H9 (cell line): ENCODE measurements at regions not wholly inside any gene's neighbourhood (a gene's known extent, or its start where the extent isn't known, plus 50 kb on each side); places are given as distances from the start of the nearest gene placed in this dataset.

Experiments
- DNase-seq: peaks from one replicate; pipeline ENCODE4 v3.0.0-alpha.2; 2017
- H2AFZ ChIP-seq: one replicate; pipeline ENCODE4 v1.6.1; 2013; ENCODE audit warnings: mild to moderate bottlenecking, low read length, control low read depth, moderate library complexity
- H2AK5ac ChIP-seq: 2 replicates; pipeline ENCODE4 v1.6.1; 2013; ENCODE audit warnings: low read length, control low read depth, mixed read lengths; ENCODE audit not compliant: insufficient read length
- H2BK120ac ChIP-seq: one replicate; pipeline ENCODE4 v1.6.1; 2013; ENCODE audit warnings: low read depth, mild to moderate bottlenecking, low read length, control low read depth, inconsistent platforms; ENCODE audit not compliant: poor library complexity, severe bottlenecking
- H2BK12ac ChIP-seq: 2 replicates; pipeline ENCODE4 v1.6.1; 2013; ENCODE audit warnings: low read length, control low read depth, mixed read lengths, low read depth; ENCODE audit not compliant: insufficient read length
- H2BK15ac ChIP-seq: 2 replicates; pipeline ENCODE4 v1.6.1; 2013; ENCODE audit warnings: low read depth, low read length, control low read depth
- H2BK20ac ChIP-seq: one replicate; pipeline ENCODE4 v1.6.1; 2013; ENCODE audit warnings: low read depth, mild to moderate bottlenecking, low read length, control low read depth, inconsistent platforms; ENCODE audit not compliant: poor library complexity, severe bottlenecking
- H2BK5ac ChIP-seq: 2 replicates; pipeline ENCODE4 v1.6.1; 2013; ENCODE audit warnings: low read length, control low read depth, mixed read lengths; ENCODE audit not compliant: insufficient read length
- H3K14ac ChIP-seq: 2 replicates; pipeline ENCODE4 v1.6.1; 2013; ENCODE audit warnings: low read length, control low read depth; ENCODE audit not compliant: insufficient read depth
- H3K18ac ChIP-seq: 2 replicates; pipeline ENCODE4 v1.6.1; 2013; ENCODE audit warnings: low read depth, mild to moderate bottlenecking, mixed read lengths, low read length, control low read depth; ENCODE audit not compliant: insufficient read length
- H3K23ac ChIP-seq: 2 replicates; pipeline ENCODE4 v1.6.1; 2013; ENCODE audit warnings: low read length, control low read depth, mixed read lengths, low read depth; ENCODE audit not compliant: insufficient read length
- H3K23me2 ChIP-seq: 2 replicates; pipeline ENCODE4 v1.6.1; 2013; ENCODE audit warnings: low read depth, mild to moderate bottlenecking, mixed read lengths, low read length, control low read depth; ENCODE audit not compliant: insufficient read length, poor library complexity, severe bottlenecking
- H3K27ac ChIP-seq: 2 replicates; pipeline ENCODE4 v1.5.1; 2013; ENCODE audit warnings: low read length, control low read depth, mixed read lengths, low read depth; ENCODE audit not compliant: insufficient read length
- H3K27me3 ChIP-seq: 2 replicates; pipeline ENCODE4 v1.6.1; 2013; ENCODE audit warnings: low read length, control low read depth, inconsistent platforms; ENCODE audit not compliant: insufficient read depth
- H3K4ac ChIP-seq: 2 replicates; pipeline ENCODE4 v1.6.1; 2013; ENCODE audit warnings: low read depth, mild to moderate bottlenecking, control low read depth, inconsistent platforms, low read length, moderate library complexity
- H3K4me1 ChIP-seq: 2 replicates; pipeline ENCODE4 v1.6.1; 2013; ENCODE audit warnings: low read length, control low read depth, inconsistent platforms; ENCODE audit not compliant: insufficient read depth
- H3K4me2 ChIP-seq: 2 replicates; pipeline ENCODE4 v1.6.1; 2013; ENCODE audit warnings: low read length, control low read depth, mixed read lengths; ENCODE audit not compliant: insufficient read length, insufficient read depth
- H3K56ac ChIP-seq: 2 replicates; pipeline ENCODE4 v1.6.1; 2013; ENCODE audit warnings: low read depth, mild to moderate bottlenecking, mixed read lengths, low read length, control low read depth; ENCODE audit not compliant: insufficient read length
- H3K79me1 ChIP-seq: 2 replicates; pipeline ENCODE4 v1.6.1; 2013; ENCODE audit warnings: low read depth, mild to moderate bottlenecking, moderate library complexity, low read length, control low read depth, inconsistent platforms; ENCODE audit not compliant: insufficient read depth, poor library complexity, severe bottlenecking
- H3K79me2 ChIP-seq: 2 replicates; pipeline ENCODE4 v1.6.1; 2013; ENCODE audit warnings: low read length, control low read depth, inconsistent platforms; ENCODE audit not compliant: insufficient read depth
- H3K9ac ChIP-seq: 2 replicates; pipeline ENCODE4 v1.6.1; 2013; ENCODE audit warnings: low read length, control low read depth, mixed read lengths; ENCODE audit not compliant: insufficient read length; ENCODE audit errors: extremely low read depth
- H3K9me3 ChIP-seq: one replicate; pipeline ENCODE4 v1.6.1; 2013; ENCODE audit warnings: low read depth, low read length, inconsistent platforms; ENCODE audit not compliant: control insufficient read depth
- H3T11ph ChIP-seq: one replicate; pipeline ENCODE4 v1.6.1; 2013; ENCODE audit warnings: mild to moderate bottlenecking, low read length, control low read depth, inconsistent platforms
- H4K20me1 ChIP-seq: one replicate; pipeline ENCODE4 v1.6.1; 2013; ENCODE audit not compliant: control insufficient read depth, insufficient read length, insufficient read depth
- H4K5ac ChIP-seq: 2 replicates; pipeline ENCODE4 v1.6.1; 2013; ENCODE audit warnings: low read depth, mild to moderate bottlenecking, mixed read lengths, low read length, control low read depth; ENCODE audit not compliant: insufficient read length
- H4K8ac ChIP-seq: replicated peaks from 2 replicates; pipeline ENCODE4 v1.6.1; 2013; ENCODE audit warnings: low read length, control low read depth, mixed read lengths, low read depth; ENCODE audit not compliant: insufficient read length
- H4K91ac ChIP-seq: 2 replicates; pipeline ENCODE4 v1.6.1; 2013; ENCODE audit warnings: low read depth, mild to moderate bottlenecking, moderate library complexity, mixed read lengths, low read length, control low read depth; ENCODE audit not compliant: insufficient read length
- H3K27ac Mint-ChIP-seq, 3 experiments: 2 replicates in 2 of 3; 3 replicates in 1 of 3; pipeline ENCODE4 v1.8.0; 2020 to 2021; ENCODE audit warnings: mixed read lengths in 3 of 3, mild to moderate bottlenecking in 1 of 3, moderate library complexity in 1 of 3
- H3K27me3 Mint-ChIP-seq: 2 replicates; pipeline ENCODE4 v1.8.0; 2021; ENCODE audit warnings: low read depth, mild to moderate bottlenecking, moderate library complexity, mixed read lengths
- H3K36me3 Mint-ChIP-seq, 3 experiments: 2 replicates in 2 of 3; 3 replicates in 1 of 3; pipeline ENCODE4 v1.8.0; 2020 to 2021; ENCODE audit warnings: low read depth in 3 of 3, mixed read lengths in 3 of 3; ENCODE audit not compliant: insufficient read depth in 1 of 3
- H3K4me1 Mint-ChIP-seq, 2 experiments: 2 replicates each; pipeline ENCODE4 v1.8.0; 2020; ENCODE audit warnings: mixed read lengths in 2 of 2
- H3K4me3 Mint-ChIP-seq, 2 experiments: 2 replicates in 1 of 2; 3 replicates in 1 of 2; pipeline ENCODE4 v1.8.0; 2020 to 2021; ENCODE audit warnings: mild to moderate bottlenecking in 2 of 2, mixed read lengths in 2 of 2, moderate library complexity in 1 of 2
- H3K9me3 Mint-ChIP-seq, 2 experiments: 2 replicates in 1 of 2; 3 replicates in 1 of 2; pipeline ENCODE4 v1.8.0; 2020; ENCODE audit warnings: mild to moderate bottlenecking in 2 of 2, mixed read lengths in 2 of 2, moderate library complexity in 1 of 2
- CTCF ChIP-seq: fragments of 200-600 bp; sonication (generic); conservative IDR thresholded peaks from 3 replicates; pipeline ENCODE4 v1.8.0; 2021; ENCODE audit warnings: antibody characterized with exemption, mild to moderate bottlenecking
- WGBS: extraction: QIAGEN DNeasy Blood & Tissue Kit; methylation state at CpG from one replicate; pipeline ENCODE4 v1.1.7; 2013; ENCODE audit warnings: missing lambda C conversion rate, low lambda C conversion rate, mixed read lengths; ENCODE audit not compliant: insufficient read length; ENCODE audit errors: extremely low coverage; 5-methylcytosine and 5-hydroxymethylcytosine counted together

GRCh38 chr7:49643321-49643720, 130.1 kb upstream of the VWC2 start:
- Histone ChIP-seq H3K79me1 (no peaks in the 10 kb centered on the region), H3K27ac (no peak overlapping the region), H3K9me3 (no peaks in the 10 kb centered on the region), H3K14ac (no peak overlapping the region), H3K18ac (no peak overlapping the region), H4K5ac (no peak overlapping the region), H2AFZ (no peak overlapping the region), H4K20me1 (no peaks in the 10 kb centered on the region), H3T11ph (no peak overlapping the region), H3K23ac (no peak overlapping the region), H3K79me2 (no peaks in the 10 kb centered on the region), H3K4ac (no peak overlapping the region), H3K4me2 (no peak overlapping the region), H2BK12ac (no peak overlapping the region), H3K56ac (no peak overlapping the region), H2BK20ac (no peak overlapping the region), H2AK5ac (no peak overlapping the region), H4K91ac (no peak overlapping the region), H3K4me1 (no peaks in the 10 kb centered on the region), H3K23me2 (no peaks in the 10 kb centered on the region), H2BK120ac (no peak overlapping the region), H2BK15ac (no peak overlapping the region), H3K27me3 (no peaks in the 10 kb centered on the region), H2BK5ac (no peak overlapping the region), H4K8ac (no peak overlapping the region), H3K9ac (no peak overlapping the region)
- Mint-ChIP-seq H3K9me3 (peaks cover 4 to 7% of the 10 kb centered on the region in 2 experiments; a peak in 4 of 5 replicates), H3K4me3 (no peak overlapping the region), H3K36me3 (no peaks in the 10 kb centered on the region; a peak in 1 of 7 replicates), H3K4me1 (peaks cover 15 to 20% of the 10 kb centered on the region in 2 experiments), H3K27me3 (no peaks in the 10 kb centered on the region), H3K27ac (no peak overlapping the region)
- no peak for TF ChIP-seq CTCF
- no CpG with 5 or more reads among the region's 5 CpGs for WGBS
- DNase-seq: no peak
